H1 (cell line): ENCODE measurements at regions not wholly inside any gene's neighbourhood (a gene's known extent, or its start where the extent isn't known, plus 50 kb on each side); places are given as distances from the start of the nearest gene placed in this dataset.

ENCODE experiments used
- CTCF ChIA-PET: fragments of 300-600 bp; sonication (Branson Sonifier 250); formaldehyde crosslinking; loops from one replicate; lab custom pipeline; 2021; ENCODE audit not compliant: partially characterized antibody; lab: Charles Lee
- POLR2A ChIA-PET: fragments of 300-600 bp; sonication (Branson Sonifier 250); formaldehyde crosslinking; loops from one replicate; lab custom pipeline; 2021; ENCODE audit warnings: inconsistent platforms; ENCODE audit not compliant: partially characterized antibody; lab: Charles Lee
- DNase-seq, 2 experiments: peaks; one replicate each; pipeline versions ENCODE4 v3.0.0 to v3.0.0-alpha.2; 2010 to 2022; ENCODE audit warnings: low spot score in 2 of 2, low read depth in 1 of 2, mixed read lengths in 1 of 2
- FAIRE-seq: peaks from 2 replicates; lab custom pipeline; 2011; peaks lifted over from hg19 to GRCh38; lab: Jason Lieb, UNC
- H2AFZ ChIP-seq: 2 replicates; pipeline ENCODE4 v1.8.1; 2012; ENCODE audit warnings: low read length, inconsistent platforms
- H2AK5ac ChIP-seq: 2 replicates; pipeline ENCODE4 v1.6.1; 2013; ENCODE audit warnings: low read depth, low read length
- H2BK120ac ChIP-seq: replicated peaks from 2 replicates; pipeline ENCODE3; 2013; ENCODE audit warnings: low read depth, low read length, inconsistent platforms
- H2BK12ac ChIP-seq: 2 replicates; pipeline ENCODE4 v1.6.1; 2013; ENCODE audit warnings: low read depth, low read length
- H2BK15ac ChIP-seq: 2 replicates; pipeline ENCODE4 v1.6.1; 2013; ENCODE audit warnings: low read length
- H2BK20ac ChIP-seq: 2 replicates; pipeline ENCODE4 v1.6.1; 2013; ENCODE audit warnings: low read length
- H2BK5ac ChIP-seq: 2 replicates; pipeline ENCODE4 v1.6.1; 2013; ENCODE audit warnings: low read depth, low read length
- H3K14ac ChIP-seq: 2 replicates; pipeline ENCODE4 v1.6.1; 2013; ENCODE audit warnings: inconsistent platforms; ENCODE audit not compliant: insufficient read length
- H3K18ac ChIP-seq: 2 replicates; pipeline ENCODE4 v1.6.1; 2013; ENCODE audit warnings: low read length; ENCODE audit errors: extremely low read depth
- H3K23ac ChIP-seq: 2 replicates; pipeline ENCODE4 v1.6.1; 2013; ENCODE audit warnings: inconsistent platforms; ENCODE audit not compliant: insufficient read length
- H3K23me2 ChIP-seq: 2 replicates; pipeline ENCODE4 v1.6.1; 2013; ENCODE audit warnings: low read depth, low read length
- H3K27ac ChIP-seq: 2 replicates; pipeline ENCODE4 v1.6.1; 2011; ENCODE audit warnings: low read depth, low read length, inconsistent platforms
- H3K27me3 ChIP-seq, 4 experiments: replicated peaks in 1 of 4; 1 replicate in 1 of 4; 2 replicates in 3 of 4; pipeline versions ENCODE4 v1.6.1 to v1.8.1; 2011 to 2013; ENCODE audit warnings: low read length in 3 of 4, mild to moderate bottlenecking in 3 of 4, inconsistent platforms in 2 of 4, mixed read lengths in 2 of 4, moderate library complexity in 1 of 4; ENCODE audit not compliant: control insufficient read depth in 3 of 4, insufficient read depth in 3 of 4; ENCODE audit errors: extremely low read depth in 1 of 4
- H3K36me3 ChIP-seq, 4 experiments: 2 replicates each; pipeline versions ENCODE4 v1.6.1 to v1.8.1; 2011 to 2013; ENCODE audit warnings: mild to moderate bottlenecking in 4 of 4, low read length in 3 of 4, moderate library complexity in 2 of 4, control low read depth in 1 of 4, inconsistent platforms in 1 of 4; ENCODE audit not compliant: insufficient read depth in 4 of 4, control insufficient read depth in 2 of 4
- H3K4ac ChIP-seq: replicated peaks from 2 replicates; pipeline ENCODE3; 2013; ENCODE audit warnings: low read length, low read depth, mixed read lengths, inconsistent platforms; ENCODE audit not compliant: insufficient read length
- H3K4me1 ChIP-seq, 4 experiments: replicated peaks in 1 of 4; 1 replicate in 1 of 4; 2 replicates in 3 of 4; pipeline versions ENCODE4 v1.6.1 to v1.8.1; 2011 to 2013; ENCODE audit warnings: low read length in 3 of 4, inconsistent platforms in 2 of 4, mixed read lengths in 1 of 4; ENCODE audit not compliant: insufficient read depth in 4 of 4, control insufficient read depth in 3 of 4
- H3K4me2 ChIP-seq, 2 experiments: 2 replicates each; pipeline versions ENCODE4 v1.6.1 to v1.8.1; 2011 to 2013; ENCODE audit warnings: low read depth in 2 of 2, low read length in 2 of 2, control low read depth in 1 of 2, inconsistent platforms in 1 of 2, mild to moderate bottlenecking in 1 of 2; ENCODE audit not compliant: insufficient read depth in 1 of 2
- H3K4me3 ChIP-seq, 4 experiments: fragments of 200-600, 300-600 bp in 1 of 4; sonication (generic), shearing (Covaris generic), sonication (Bioruptor Twin) in 1 of 4; 2 replicates each; pipeline versions ENCODE4 v1.5.1 to v1.8.1; 2011 to 2016; ENCODE audit warnings: low read length in 4 of 4, low read depth in 3 of 4, control low read depth in 2 of 4, inconsistent platforms in 2 of 4, mild to moderate bottlenecking in 2 of 4, mixed read lengths in 1 of 4, moderate library complexity in 1 of 4; ENCODE audit not compliant: insufficient read depth in 2 of 4; ENCODE audit errors: extremely low read depth in 1 of 4
- H3K56ac ChIP-seq: replicated peaks from 2 replicates; pipeline ENCODE3; 2013; ENCODE audit warnings: low read depth, mild to moderate bottlenecking, mixed read lengths, low read length, inconsistent platforms; ENCODE audit not compliant: insufficient read length
- H3K79me1 ChIP-seq: 2 replicates; pipeline ENCODE4 v1.6.1; 2013; ENCODE audit warnings: low read depth, low read length, control low read depth
- H3K79me2 ChIP-seq, 2 experiments: 2 replicates each; pipeline versions ENCODE4 v1.6.1 to v1.8.1; 2012 to 2013; ENCODE audit warnings: low read length in 2 of 2, mild to moderate bottlenecking in 2 of 2, inconsistent platforms in 1 of 2; ENCODE audit not compliant: insufficient read depth in 2 of 2, control insufficient read depth in 1 of 2
- H3K9ac ChIP-seq, 4 experiments: replicated peaks in 1 of 4; 1 replicate in 1 of 4; 2 replicates in 3 of 4; pipeline versions ENCODE4 v1.6.1 to v1.8.1; 2011 to 2013; ENCODE audit warnings: low read depth in 3 of 4, low read length in 3 of 4, control low read depth in 2 of 4, mild to moderate bottlenecking in 2 of 4, moderate library complexity in 2 of 4, inconsistent platforms in 1 of 4; ENCODE audit errors: extremely low read depth in 1 of 4
- H3K9me3 ChIP-seq, 2 experiments: 2 replicates each; pipeline versions ENCODE4 v1.6.1 to v1.8.1; 2012 to 2013; ENCODE audit warnings: mild to moderate bottlenecking in 2 of 2, moderate library complexity in 2 of 2, control low read depth in 1 of 2, inconsistent platforms in 1 of 2, low read depth in 1 of 2, low read length in 1 of 2, mixed read lengths in 1 of 2; ENCODE audit not compliant: insufficient read depth in 2 of 2
- H4K20me1 ChIP-seq, 2 experiments: replicated peaks in 1 of 2; 2 replicates each; pipeline versions ENCODE3 to v1.8.1; 2011 to 2013; ENCODE audit warnings: inconsistent platforms in 2 of 2, low read length in 2 of 2, mild to moderate bottlenecking in 1 of 2; ENCODE audit not compliant: insufficient read depth in 2 of 2, control insufficient read depth in 1 of 2
- H4K5ac ChIP-seq: 2 replicates; pipeline ENCODE4 v1.6.1; 2013; ENCODE audit warnings: low read length, low read depth, mixed read lengths, inconsistent platforms; ENCODE audit not compliant: insufficient read length
- H4K8ac ChIP-seq: 2 replicates; pipeline ENCODE4 v1.8.0; 2013; ENCODE audit warnings: mild to moderate bottlenecking, moderate library complexity, low read length, inconsistent platforms; ENCODE audit not compliant: insufficient read depth; ENCODE audit errors: extremely low read depth
- H4K91ac ChIP-seq: replicated peaks from 2 replicates; pipeline ENCODE3; 2013; ENCODE audit warnings: low read length, mixed read lengths, inconsistent platforms; ENCODE audit not compliant: insufficient read length
- CBX5 ChIP-seq: fragments of 300-800, 300-1000 bp; sonication (generic); IDR thresholded peaks from 2 replicates; pipeline ENCODE4 v1.7.1; 2016; ENCODE audit warnings: antibody characterized with exemption, low read length, low read depth
- CHD1 ChIP-seq: IDR thresholded peaks from 2 replicates; pipeline ENCODE4 v1.6.1; 2012; ENCODE audit warnings: low read depth, low read length, improper control_type of control experiment
- CREB1 ChIP-seq: IDR thresholded peaks from 2 replicates; pipeline ENCODE4 v1.6.1; 2012; ENCODE audit warnings: inconsistent platforms
- EGR1 ChIP-seq: IDR thresholded peaks from 2 replicates; pipeline ENCODE4 v1.6.1; 2011; ENCODE audit warnings: low read depth, low read length, borderline replicate concordance
- HDAC2 ChIP-seq, 2 experiments: fragments of 300-600 bp in 1 of 2; sonication (generic) in 1 of 2; IDR thresholded peaks; 2 replicates each; pipeline ENCODE4 v1.6.1; 2011 to 2012; ENCODE audit warnings: low read depth in 2 of 2, low read length in 2 of 2, mild to moderate bottlenecking in 2 of 2, moderate library complexity in 2 of 2, borderline replicate concordance in 1 of 2, inconsistent platforms in 1 of 2
- TAF7 ChIP-seq: optimal IDR thresholded peaks from 2 replicates; pipeline ENCODE3; 2011; ENCODE audit warnings: low read depth, mild to moderate bottlenecking, inconsistent platforms, low read length, moderate library complexity, borderline replicate concordance
- TEAD4 ChIP-seq: IDR thresholded peaks from 2 replicates; pipeline ENCODE4 v1.6.1; 2012; ENCODE audit warnings: low read depth, low read length, inconsistent platforms, mixed read lengths
- YY1 ChIP-seq: IDR thresholded peaks from 2 replicates; pipeline ENCODE4 v1.6.1; 2011; ENCODE audit warnings: low read depth, mild to moderate bottlenecking, low read length
- WGBS, 2 experiments: shearing (Covaris generic) in 1 of 2; methylation state at CpG; one replicate each; pipeline versions ENCODE4 v1.1.6 to v1.1.7; 2013 to 2015; ENCODE audit warnings: low lambda C conversion rate in 2 of 2, mixed read lengths in 2 of 2, inconsistent platforms in 1 of 2, low coverage in 1 of 2, missing lambda C conversion rate in 1 of 2; ENCODE audit not compliant: insufficient replicate concordance in 2 of 2, insufficient coverage in 1 of 2, insufficient read length in 1 of 2; ENCODE audit errors: extremely low coverage in 1 of 2, missing lambda C conversion rate in 1 of 2; 5-methylcytosine and 5-hydroxymethylcytosine counted together

GRCh38 chr1:29756498-29756897 is 520.2 kb downstream of the PTPRU start:
- no peaks in the 10 kb centered on the region for H3K79me2 ChIP-seq
- WGBS, 2 experiments = 91% methylated on average over 5 of the region's 5 CpGs; no CpG with 5 or more reads in 1 of the 2 experiments
- no peak overlapping the region for H4K91ac ChIP-seq
- FAIRE-seq (no peak), DNase-seq (no peak)
- no peak overlapping the region for H3K14ac ChIP-seq
- H3K27ac ChIP-seq = no peak overlapping the region
- no peak overlapping the region for H3K18ac ChIP-seq
- no peaks in the 10 kb centered on the region; the same call in 1 of the 2 replicates for H3K23me2 ChIP-seq
- no peak overlapping the region for H2BK15ac ChIP-seq
- no peak overlapping the region for H2AFZ ChIP-seq
- no peak overlapping the region for H3K4ac ChIP-seq
- ChIA-PET CTCF (interaction anchor here (1.0 to 2.0 kb wide), 3 partner anchors 15 to 126 kb away, joined by 3 to 6 read pairs (median 3); no protein-coding TSS in a partner anchor), POLR2A (no interaction called here)
- no peak overlapping the region for H3K23ac ChIP-seq
- no peak overlapping the region for H2BK20ac ChIP-seq
- H3K9me3 ChIP-seq = no peaks in the 10 kb centered on the region
- H3K79me1 ChIP-seq = no peaks in the 10 kb centered on the region
- no peak overlapping the region; a peak in 1 of 7 replicates for H3K9ac ChIP-seq
- no peaks in the 10 kb centered on the region for H3K4me1 ChIP-seq
- H3K56ac ChIP-seq = no peak overlapping the region
- H3K4me3 ChIP-seq = no peak overlapping the region
- no peak overlapping the region for H4K8ac ChIP-seq
- no peak overlapping the region for H2AK5ac ChIP-seq
- no peaks in the 10 kb centered on the region for H3K27me3 ChIP-seq
- H4K5ac ChIP-seq = no peak overlapping the region
- no peak overlapping the region for H2BK120ac ChIP-seq
- H3K4me2 ChIP-seq = no peak overlapping the region
- no peak overlapping the region for H2BK12ac ChIP-seq
- H4K20me1 ChIP-seq = peaks cover 0 to 1% of the 10 kb centered on the region in 2 experiments
- H2BK5ac ChIP-seq = no peak overlapping the region
- no peaks in the 10 kb centered on the region for H3K36me3 ChIP-seq
- TF ChIP-seq TAF7 = no peak
- TF ChIP-seq TEAD4 = no peak
- TF ChIP-seq EGR1 = no peak
- no peak for TF ChIP-seq YY1
- no peak for TF ChIP-seq CHD1
- no peak for TF ChIP-seq CREB1
- TF ChIP-seq HDAC2 (IDR thresholded peaks at IDR 0.05; ENCODE audit: borderline replicate concordance in 1 of 2, low read depth in 2 of 2, low read length in 2 of 2) = no peak
- TF ChIP-seq CBX5 = no peak
